ENCODE measurements at regions not wholly inside any gene's neighbourhood (a gene's known extent, or its start where the extent isn't known, plus 50 kb on each side); places are given as distances from the start of the nearest gene placed in this dataset.

- WGBS (ENCODE audit: insufficient coverage, low coverage, missing lambda C conversion rate), result 1% methylated on average over 4 of the region's 4 CpGs
- no peaks in the 10 kb centered on the region for H4K20me1 ChIP-seq (replicated peaks; ENCODE audit: control insufficient read depth, insufficient read depth, low read length)
- intact Hi-C loops (cut with micrococcal nuclease) (no loop called here), in situ Hi-C loops (cut with MboI) (no loop called here)
- H3K36me3 ChIP-seq (ENCODE audit: control insufficient read depth, insufficient read depth, low read length), result no peaks in the 10 kb centered on the region
- no peaks in the 10 kb centered on the region for H3K9me3 ChIP-seq (replicated peaks; ENCODE audit: control insufficient read depth, insufficient read depth, low read depth, low read length)
- ChIA-PET CTCF (ENCODE audit: low intra/inter-chr PET ratio) (interaction anchor here (0.6 kb wide), 1 partner anchor 255 kb away, joined by 3 read pairs; no protein-coding TSS in a partner anchor), POLR2A (no interaction called here)
- no peaks in the 10 kb centered on the region for H3K79me2 ChIP-seq (ENCODE audit: control insufficient read depth, insufficient read depth, low read length)
- H3K4me1 ChIP-seq (replicated peaks in 1 of 2; ENCODE audit: control insufficient read depth in 2 of 2, insufficient read depth in 2 of 2, low read length in 2 of 2), result no peaks in the 10 kb centered on the region
- no peaks in the 10 kb centered on the region for H3K27me3 ChIP-seq (ENCODE audit: control insufficient read depth in 2 of 2, insufficient read depth in 2 of 2, low read length in 2 of 2)
- no peak overlapping the region for H3K4me2 ChIP-seq (ENCODE audit: insufficient read depth, low read length)
- DNase-seq (ENCODE audit: extremely low read depth in 1 of 4, low spot score in 3 of 4), result no peak
- no peak overlapping the region for H3K27ac ChIP-seq (ENCODE audit: extremely low read depth, low read depth, low read length)
- no peaks in the 10 kb centered on the region for H3K9me1 ChIP-seq (ENCODE audit: control insufficient read depth, insufficient read depth, low read length)
- H3K4me3 ChIP-seq, result no peak overlapping the region
- no peak overlapping the region for H3K9ac ChIP-seq (ENCODE audit: insufficient read depth in 1 of 2, low read depth in 2 of 2, low read length in 2 of 2)
- ATAC-seq, result no peak
- no peak for FAIRE-seq
- no TSS peak for BruUV-seq (replicated peaks)
- TF ChIP-seq ZNF232 (CRISPR knock-in tag; IDR thresholded peaks at IDR 0.05) (no peak), KLF16 (IDR thresholded peaks at IDR 0.05) (no peak), CBFB (CRISPR knock-in tag; IDR thresholded peaks at IDR 0.05) (no peak), POLR2AphosphoS2 (IDR thresholded peaks at IDR 0.05; ENCODE audit: low read length) (no peak), SMARCA5 (IDR thresholded peaks at IDR 0.05) (no peak), WHSC1 (IDR thresholded peaks at IDR 0.05; ENCODE audit: low read length) (no peak), NR2C1 (IDR thresholded peaks at IDR 0.05) (no peak), NR2C1 (tag; IDR thresholded peaks at IDR 0.05) (no peak), UBTF (IDR thresholded peaks at IDR 0.05; ENCODE audit: borderline replicate concordance in 1 of 2, low read depth in 2 of 2, low read length in 2 of 2) (no peak), JUNB (CRISPR knock-in tag; conservative IDR thresholded peaks at IDR 0.05) (no peak)
- no peak overlapping the region for H2AFZ ChIP-seq (ENCODE audit: low read depth, low read length)
Measured at GRCh38 chr3:3531476-3531875, 267.8 kb upstream of the LRRN1 start.

All from K562 (cell line).